Activated CD4-positive, alpha-beta T cell treated with anti-CD3 and anti-CD28 coated beads, Interleukin-10, Interleukin-2, amounts not matched to agents 100 ng/mL and 50 ng/mL, durations not matched to agents 16 hours and 8 hours (primary cell): ENCODE measurements at regions not wholly inside any gene's neighbourhood (a gene's known extent, or its start where the extent isn't known, plus 50 kb on each side); places are given as distances from the start of the nearest gene placed in this dataset.
"Not testable (repeated sequence)": the region's sequence is repeated elsewhere in the genome, so short reads cannot be mapped to it uniquely, and the experiment has no call there.

Experiments used
- DNase-seq: peaks from one replicate; pipeline ENCODE4 v3.0.0-alpha.2; 2020

DNA sequence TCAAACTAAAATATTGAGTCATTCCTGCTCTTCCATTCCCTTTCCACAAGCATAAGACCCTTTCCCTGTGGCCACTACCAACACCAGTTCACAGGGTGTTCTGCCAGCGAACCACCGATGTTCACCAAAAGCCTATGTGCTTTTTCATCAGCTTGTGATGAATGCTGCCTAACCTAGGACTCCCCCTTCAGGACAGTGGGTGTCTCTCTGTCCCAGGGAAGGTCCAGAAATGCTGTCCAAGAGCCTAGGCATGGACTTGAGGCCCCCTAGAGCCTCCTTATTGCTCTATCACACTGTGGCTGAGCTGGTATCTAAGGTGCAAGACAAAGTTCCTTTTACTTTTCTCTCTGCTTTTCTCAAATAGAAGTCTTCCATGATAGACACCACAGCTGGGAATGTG is 1015.6 kb downstream of the PCDH19 start:
- peak; percentile 1 for DNase-seq

DNA sequence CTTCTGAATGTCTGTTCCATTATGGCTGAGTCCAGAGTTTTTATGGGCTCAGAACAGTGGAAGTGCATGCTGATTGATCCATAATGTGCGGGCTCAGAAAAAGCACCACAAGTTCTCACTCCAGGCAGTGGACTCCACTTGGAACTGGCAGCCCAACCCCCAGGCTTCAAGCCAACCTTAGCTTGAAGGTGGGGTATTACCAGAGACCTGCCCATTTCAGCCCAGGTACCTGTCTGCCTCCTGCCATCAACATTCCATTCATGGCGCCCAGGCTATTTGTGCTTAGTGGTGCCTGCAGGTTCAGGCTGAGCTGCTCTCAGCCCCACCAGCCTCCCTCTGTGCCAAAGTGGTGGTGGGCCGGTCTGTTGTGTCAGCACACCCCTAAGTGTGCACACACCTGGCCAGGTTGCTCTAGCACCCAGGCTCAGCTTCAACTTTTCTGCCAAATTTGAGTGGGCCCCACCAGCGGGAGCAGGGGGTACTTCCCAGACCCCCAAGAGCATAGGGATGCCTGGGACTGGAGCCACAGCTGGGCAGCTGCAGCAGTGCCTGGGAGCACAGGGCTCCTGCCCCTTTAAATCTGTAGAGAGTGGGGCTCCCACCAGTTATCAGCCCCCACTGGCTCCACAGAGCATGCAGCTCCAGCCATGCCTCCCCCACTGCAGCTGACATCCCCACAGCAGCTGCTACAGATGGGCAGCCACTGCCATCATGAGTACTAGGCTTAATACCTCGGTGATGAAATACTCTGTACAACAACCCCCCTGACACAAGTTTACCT is 1025.3 kb downstream of the PCDH19 start:
- DNase-seq, result no peak

DNA sequence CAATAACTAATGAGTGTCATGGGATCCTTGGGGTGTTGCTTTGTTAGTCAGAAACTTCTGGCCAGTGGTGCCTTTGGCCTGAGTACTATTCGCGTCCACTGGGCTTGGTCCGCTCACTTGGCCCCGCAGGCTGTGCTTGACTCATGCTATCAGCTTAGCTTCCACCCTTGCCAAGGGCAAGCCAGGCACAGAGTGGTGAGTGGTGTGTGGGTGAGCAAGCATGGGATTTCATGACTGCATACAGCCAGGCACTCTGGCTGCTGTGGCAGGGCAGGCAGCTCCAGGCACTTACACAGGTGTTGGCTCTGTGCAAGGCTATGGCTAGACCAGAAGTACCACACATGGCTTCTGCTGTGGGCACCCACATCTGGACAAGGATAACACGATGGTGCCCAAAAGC is 1026.3 kb downstream of the PCDH19 start:
- DNase-seq, result no peak

GRCh38 chrX:99371976-99372595 is 1038.0 kb downstream of the PCDH19 start:
- no peak for DNase-seq

GRCh38 chrX:99353412-99353811 is 1056.7 kb downstream of the PCDH19 start:
- no peak for DNase-seq

DNA sequence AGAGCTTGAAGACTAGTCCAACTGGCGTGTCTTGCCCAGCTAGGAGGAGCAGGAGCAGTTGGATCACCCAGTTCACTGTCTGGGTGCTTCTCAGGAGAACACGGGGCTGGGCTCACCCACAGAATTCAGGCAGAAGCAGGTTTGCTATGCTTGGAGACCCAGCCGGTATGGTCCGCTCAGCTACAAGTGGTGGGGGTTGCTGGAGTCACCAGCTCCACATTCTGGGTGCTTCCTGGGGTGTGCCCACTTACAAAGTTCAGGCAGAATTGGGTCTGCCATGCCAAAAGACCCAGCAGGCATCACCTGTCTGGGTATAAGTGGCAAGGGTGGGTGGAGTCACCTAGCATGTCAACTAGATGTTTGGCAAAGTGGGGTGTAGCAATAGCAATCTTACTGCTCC is 1061.8 kb downstream of the PCDH19 start:
- no peak for DNase-seq

DNA sequence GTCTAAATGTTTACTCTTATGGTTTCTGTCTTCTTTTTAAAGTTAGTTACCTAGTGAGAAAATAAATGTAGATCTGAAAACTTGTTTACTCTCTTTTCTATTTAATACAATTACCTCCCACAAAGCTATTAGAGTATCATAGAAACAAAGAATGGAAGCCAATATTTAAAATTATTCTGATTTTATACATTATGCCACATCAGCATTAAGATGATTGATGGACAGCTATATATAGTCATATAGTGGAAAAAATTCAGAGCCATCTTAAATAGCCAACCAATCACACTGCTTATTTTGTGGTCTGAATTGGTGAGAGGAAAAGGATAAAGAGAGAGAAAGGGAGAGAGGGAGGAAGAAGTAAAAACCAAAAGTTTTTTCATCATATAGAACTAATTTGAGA is 1101.8 kb downstream of the PCDH19 start:
- no peak for DNase-seq

DNA sequence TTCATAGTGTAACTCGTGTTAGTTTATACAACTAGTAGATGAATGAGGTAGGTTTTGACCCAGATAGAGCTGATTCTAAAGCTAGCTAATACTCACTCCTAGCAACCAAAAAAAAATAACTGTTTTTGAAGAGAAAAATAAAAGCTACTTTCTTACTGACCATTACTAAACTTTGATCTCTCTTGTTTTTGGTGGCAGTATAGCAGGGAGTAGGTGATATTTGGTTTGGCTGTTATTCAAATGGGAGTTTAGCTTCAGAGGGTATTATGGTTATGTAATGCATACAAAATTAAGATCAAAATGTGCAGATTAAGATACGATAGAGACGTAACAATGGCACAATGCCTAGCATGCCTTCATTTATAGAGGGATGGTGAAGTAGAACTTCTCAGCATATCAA is 1104.5 kb downstream of the PCDH19 start:
- no peak for DNase-seq

GRCh38 chrX:99301990-99302389 is 1108.1 kb downstream of the PCDH19 start:
- peak; percentile 10 for DNase-seq

- no peak for DNase-seq
These were observed 1138.4 kb downstream of the PCDH19 start for GRCh38 chrX:99271641-99272040.

DNA sequence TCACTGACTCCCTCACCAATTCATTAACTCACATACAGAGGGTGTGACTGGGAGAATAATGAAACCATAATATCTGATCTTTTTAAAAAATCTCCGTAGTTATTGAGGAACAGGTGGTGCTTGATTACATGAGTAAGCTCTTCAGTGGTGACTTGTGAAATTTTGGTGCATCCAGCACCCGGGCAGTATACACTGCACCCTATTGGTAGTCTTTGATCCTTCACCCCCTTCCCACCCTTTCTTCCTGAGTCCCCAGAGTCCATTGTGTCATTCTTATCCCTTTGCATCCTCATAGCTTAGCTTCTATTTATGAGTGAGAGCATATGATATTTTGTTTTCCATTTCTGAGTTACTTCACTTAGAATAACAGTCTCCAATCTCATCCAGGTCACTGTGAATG is 1143.8 kb downstream of the PCDH19 start:
- DNase-seq, result no peak

DNA sequence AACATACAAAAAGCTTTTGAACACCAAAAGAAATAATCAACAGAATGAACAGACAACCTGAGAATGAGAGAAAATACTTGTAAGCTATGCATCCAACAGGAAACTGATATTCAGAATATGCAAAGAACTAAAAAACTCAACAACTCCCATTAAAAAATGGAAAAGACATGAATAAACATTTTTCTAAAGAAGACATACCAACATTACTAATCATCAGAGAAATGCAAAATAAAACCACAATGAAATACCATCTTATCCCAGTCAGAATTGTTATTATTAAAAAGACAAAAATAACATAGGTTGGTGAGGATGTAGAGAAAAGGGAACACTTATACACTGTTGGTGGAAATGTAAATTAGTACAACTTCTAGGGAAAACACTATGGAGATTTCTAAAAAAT is 1161.9 kb downstream of the PCDH19 start:
- no peak for DNase-seq

- DNase-seq, result no peak
These were observed 1168.1 kb downstream of the PCDH19 start for GRCh38 chrX:99242001-99242400.

- not testable (repeated sequence) for DNase-seq
These were observed 1175.7 kb downstream of the PCDH19 start for GRCh38 chrX:99234384-99234783.

GRCh38 chrX:99192421-99192820 is 1217.7 kb downstream of the PCDH19 start:
- no peak for DNase-seq

- no peak for DNase-seq
These were observed 1225.9 kb downstream of the PCDH19 start for GRCh38 chrX:99184153-99184552.

GRCh38 chrX:99172958-99173357 is 1237.1 kb downstream of the PCDH19 start:
- DNase-seq, result no peak

DNA sequence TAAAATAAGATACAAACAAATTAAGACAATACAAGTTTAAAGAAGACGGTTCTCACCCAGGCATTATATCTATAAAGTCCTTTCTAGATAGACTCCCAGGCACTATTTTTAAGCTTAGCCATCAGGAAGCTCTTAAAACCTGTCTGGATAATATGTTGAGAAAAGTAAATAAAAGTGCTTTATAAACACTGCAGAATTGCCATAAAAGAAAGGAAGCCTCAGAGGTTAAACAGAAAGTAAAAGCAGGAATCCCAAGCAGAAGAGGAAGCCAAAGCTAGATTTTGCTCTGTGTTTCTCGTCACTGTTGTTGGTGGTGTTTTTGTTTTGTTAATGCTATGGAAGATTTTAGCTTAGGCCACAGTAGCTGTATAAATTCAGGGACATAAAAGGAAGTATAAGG is 1267.3 kb downstream of the PCDH19 start:
- DNase-seq, result no peak

DNA sequence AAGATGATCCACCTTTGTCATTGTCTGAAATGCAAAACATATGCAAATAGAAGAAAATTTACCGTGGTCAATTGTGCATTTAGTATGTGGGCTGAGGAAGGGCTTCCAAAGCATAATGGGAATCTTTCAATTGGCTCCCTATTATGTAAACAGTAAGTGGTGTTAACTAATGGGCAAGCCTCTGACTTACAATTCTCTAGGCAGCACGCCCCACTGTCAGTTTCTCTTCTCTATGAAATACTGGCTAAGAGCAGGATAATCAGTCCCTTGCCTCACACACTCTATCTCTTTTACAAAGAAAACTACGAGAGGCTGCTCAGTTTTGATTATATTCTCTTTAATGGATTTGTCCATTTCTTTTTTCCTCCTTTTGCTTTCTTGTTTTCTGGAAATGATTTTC is 1272.6 kb downstream of the PCDH19 start:
- DNase-seq, result no peak

DNA sequence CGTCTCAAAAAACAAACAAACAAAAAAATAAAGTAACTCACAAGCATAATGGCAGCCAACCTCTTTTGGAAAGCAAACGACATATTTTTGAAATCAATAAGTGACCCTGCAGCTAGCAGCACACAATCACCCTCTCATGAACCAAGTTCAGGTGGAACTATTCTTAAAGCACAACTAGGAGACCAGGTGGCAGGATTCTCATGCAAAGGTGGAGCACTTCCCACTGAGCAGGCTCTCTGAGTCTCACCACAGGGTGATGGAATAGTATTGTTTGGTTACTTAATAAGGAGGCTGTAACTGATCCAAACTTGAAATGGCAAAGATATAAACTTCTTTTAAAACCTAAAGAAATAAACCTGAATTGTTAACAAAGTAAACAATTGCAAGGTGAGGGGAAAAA is 1293.1 kb downstream of the PCDH19 start:
- DNase-seq, result no peak

GRCh38 chrX:99095965-99096635 is 1314.0 kb downstream of the PCDH19 start:
- DNase-seq, result no peak

DNA sequence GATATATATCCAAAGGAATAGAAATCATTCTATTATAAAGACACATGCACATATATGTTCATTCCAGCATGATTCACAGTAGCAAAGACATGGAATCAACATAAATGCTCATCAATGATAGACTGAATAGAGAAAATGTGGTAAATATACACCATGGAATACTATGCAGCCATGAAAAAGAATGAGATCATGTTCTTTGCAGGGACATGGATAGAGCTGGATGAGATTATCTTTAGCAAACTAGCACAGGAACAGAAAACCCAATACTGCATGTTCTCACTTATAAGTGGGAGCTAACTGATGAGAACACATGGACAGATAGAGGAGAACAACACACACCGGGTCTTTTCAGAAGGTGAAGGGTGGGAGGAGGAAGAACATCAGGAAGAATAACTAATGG is 1318.6 kb downstream of the PCDH19 start:
- no peak for DNase-seq

GRCh38 chrX:99078301-99078700 is 1331.8 kb downstream of the PCDH19 start:
- no peak for DNase-seq

DNA sequence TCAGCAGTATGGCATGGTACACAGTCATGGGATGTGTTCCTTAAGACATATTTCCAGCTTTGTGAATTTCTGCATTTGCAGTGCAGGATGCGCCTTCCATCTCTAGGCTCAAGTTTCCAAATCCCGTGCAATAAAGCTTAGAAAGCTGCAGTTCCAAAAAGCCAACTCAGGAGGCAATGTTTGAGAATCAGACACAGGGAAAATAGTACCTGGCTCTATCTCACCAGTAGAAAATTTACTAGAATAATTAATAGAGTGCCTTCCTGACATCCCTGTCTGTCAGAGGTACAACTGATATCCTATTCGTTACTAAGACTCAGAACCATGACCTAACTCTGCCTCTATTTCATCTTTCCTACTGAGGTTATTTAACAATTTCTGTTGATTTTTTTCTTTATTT is 1333.0 kb downstream of the PCDH19 start:
- DNase-seq, result no peak
